ENCODE measurements at regions not wholly inside any gene's neighbourhood (a gene's known extent, or its start where the extent isn't known, plus 50 kb on each side); places are given as distances from the start of the nearest gene placed in this dataset.

GRCh38 chr6:120632975-120633374 lies 701.3 kb downstream of the TBC1D32 start:
- ATAC-seq = no peak
- Histone ChIP-seq H3K27ac (no peak overlapping the region), H3K4me1 (no peaks in the 10 kb centered on the region), H3K27me3 (no peaks in the 10 kb centered on the region), H3K4me3 (no peak overlapping the region), H3K9me3 (no peaks in the 10 kb centered on the region), H3K36me3 (no peaks in the 10 kb centered on the region)
- WGBS, 2 donors (ENCODE audit: low coverage in 1 of 2) = 58 to 69% methylated on average over 1 of the region's 1 CpG
- no peak for TF ChIP-seq EP300 (IDR thresholded peaks at IDR 0.05)
- TF ChIP-seq POLR2A (IDR thresholded peaks at IDR 0.05) = no peak
- no peak for TF ChIP-seq POLR2AphosphoS5 (IDR thresholded peaks at IDR 0.05)
- no peak for TF ChIP-seq CTCF (IDR thresholded peaks at IDR 0.05)

GRCh38 chr6:120627612-120628011 lies 706.7 kb downstream of the TBC1D32 start:
- H3K27me3 ChIP-seq = no peaks in the 10 kb centered on the region
- WGBS, 2 donors (ENCODE audit: low coverage in 1 of 2) = 86 to 100% methylated on average over 2 to 3 of the region's 3 CpGs
- TF ChIP-seq POLR2AphosphoS5 (IDR thresholded peaks at IDR 0.05) (no peak), EP300 (IDR thresholded peaks at IDR 0.05) (no peak), CTCF (IDR thresholded peaks at IDR 0.05) (no peak), POLR2A (IDR thresholded peaks at IDR 0.05) (no peak)
- no peaks in the 10 kb centered on the region for H3K9me3 ChIP-seq
- no peaks in the 10 kb centered on the region for H3K36me3 ChIP-seq
- no peak for ATAC-seq
- no peak overlapping the region for H3K4me3 ChIP-seq
- no peak overlapping the region for H3K27ac ChIP-seq
- no peaks in the 10 kb centered on the region for H3K4me1 ChIP-seq

GRCh38 chr6:120622127-120622631 lies 712.1 kb downstream of the TBC1D32 start:
- H3K4me1 ChIP-seq = no peaks in the 10 kb centered on the region
- H3K27ac ChIP-seq = no peak overlapping the region
- H3K36me3 ChIP-seq = no peaks in the 10 kb centered on the region
- TF ChIP-seq POLR2A (IDR thresholded peaks at IDR 0.05) (no peak), POLR2AphosphoS5 (IDR thresholded peaks at IDR 0.05) (no peak), EP300 (IDR thresholded peaks at IDR 0.05) (no peak), CTCF (IDR thresholded peaks at IDR 0.05) (no peak)
- no peaks in the 10 kb centered on the region for H3K27me3 ChIP-seq
- H3K4me3 ChIP-seq = no peak overlapping the region
- no peaks in the 10 kb centered on the region for H3K9me3 ChIP-seq
- WGBS, 2 donors (ENCODE audit: low coverage in 1 of 2) = 0 to 8% methylated on average over 1 of the region's 1 CpG
- no peak for ATAC-seq

GRCh38 chr6:120620900-120621299 lies 713.4 kb downstream of the TBC1D32 start:
- WGBS, 2 donors (ENCODE audit: low coverage in 1 of 2) = 28 to 83% methylated on average over 1 of the region's 1 CpG
- TF ChIP-seq EP300 (IDR thresholded peaks at IDR 0.05) (no peak), POLR2AphosphoS5 (IDR thresholded peaks at IDR 0.05) (no peak), POLR2A (IDR thresholded peaks at IDR 0.05) (no peak), CTCF (IDR thresholded peaks at IDR 0.05) (no peak)
- ATAC-seq = no peak
- Histone ChIP-seq H3K27me3 (no peaks in the 10 kb centered on the region), H3K4me1 (no peaks in the 10 kb centered on the region), H3K36me3 (no peaks in the 10 kb centered on the region), H3K4me3 (no peak overlapping the region), H3K9me3 (no peaks in the 10 kb centered on the region), H3K27ac (no peak overlapping the region)

- 80 to 85% methylated on average over 2 to 3 of the region's 3 CpGs for WGBS, 2 donors (ENCODE audit: low coverage in 1 of 2)
- Histone ChIP-seq H3K4me1 (no peaks in the 10 kb centered on the region), H3K4me3 (no peak overlapping the region), H3K36me3 (no peaks in the 10 kb centered on the region), H3K27ac (no peak overlapping the region), H3K9me3 (no peaks in the 10 kb centered on the region), H3K27me3 (no peaks in the 10 kb centered on the region)
- no peak for ATAC-seq
- no peak for TF ChIP-seq POLR2A (IDR thresholded peaks at IDR 0.05)
- TF ChIP-seq POLR2AphosphoS5 (IDR thresholded peaks at IDR 0.05) = no peak
These were observed 719.0 kb downstream of the TBC1D32 start for GRCh38 chr6:120615238-120615637.

Data from gastroesophageal sphincter (tissue), 4 donors.